ENCODE measurements at regions not wholly inside any gene's neighbourhood (a gene's known extent, or its start where the extent isn't known, plus 50 kb on each side); places are given as distances from the start of the nearest gene placed in this dataset.

DNA sequence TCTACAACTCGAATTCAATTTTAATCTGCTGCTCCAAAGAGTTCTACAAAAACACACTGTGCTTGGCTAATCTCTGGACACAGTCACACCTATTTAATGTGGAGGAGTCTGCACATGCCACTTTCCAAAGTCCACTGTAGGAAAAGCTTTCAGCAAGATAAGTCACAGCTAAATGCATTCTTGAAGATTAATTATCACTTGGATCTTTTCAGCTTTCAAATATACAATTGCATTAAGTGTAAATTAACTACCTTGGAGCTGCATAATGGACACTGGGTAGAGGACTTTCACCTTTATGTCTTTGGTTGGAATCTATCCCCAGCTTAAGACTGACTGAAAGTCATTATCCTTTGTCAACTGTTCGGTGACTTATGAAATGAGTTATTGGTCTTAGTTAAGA, 565.1 kb downstream of the PIK3C3 start:
- no peak for DNase-seq (ENCODE audit: low spot score)
- Histone ChIP-seq H3K9me2 (ENCODE audit: insufficient read depth, low read length) (no peaks in the 10 kb centered on the region), H3K9me3 (ENCODE audit: low read length) (no peaks in the 10 kb centered on the region), H3K79me2 (ENCODE audit: insufficient read depth, low read depth, low read length) (no peaks in the 10 kb centered on the region), H3K4me3 (ENCODE audit: low read depth, low read length, poor library complexity, severe bottlenecking) (no peak overlapping the region), H3K36me3 (ENCODE audit: insufficient read depth, low read length) (no peaks in the 10 kb centered on the region), H3K4me2 (ENCODE audit: low read length) (no peak overlapping the region), H4K20me1 (ENCODE audit: insufficient read depth, low read length) (no peaks in the 10 kb centered on the region), H3K4me1 (ENCODE audit: insufficient read depth, low read length, poor library complexity, severe bottlenecking) (no peaks in the 10 kb centered on the region), H2AFZ (ENCODE audit: low read length) (no peak overlapping the region), H3K27ac (ENCODE audit: low read depth, low read length, poor library complexity, severe bottlenecking) (no peak overlapping the region)
- CTCF ChIA-PET (ENCODE audit: unreplicated experiment), result no interaction called here
- BruUV-seq (replicated peaks), result no TSS peak
- POLR2A ChIA-PET, result no interaction called here
- intact Hi-C loops (cut with micrococcal nuclease; ENCODE audit: unreplicated experiment), result no loop called here
- TF ChIP-seq, protein P1, sequence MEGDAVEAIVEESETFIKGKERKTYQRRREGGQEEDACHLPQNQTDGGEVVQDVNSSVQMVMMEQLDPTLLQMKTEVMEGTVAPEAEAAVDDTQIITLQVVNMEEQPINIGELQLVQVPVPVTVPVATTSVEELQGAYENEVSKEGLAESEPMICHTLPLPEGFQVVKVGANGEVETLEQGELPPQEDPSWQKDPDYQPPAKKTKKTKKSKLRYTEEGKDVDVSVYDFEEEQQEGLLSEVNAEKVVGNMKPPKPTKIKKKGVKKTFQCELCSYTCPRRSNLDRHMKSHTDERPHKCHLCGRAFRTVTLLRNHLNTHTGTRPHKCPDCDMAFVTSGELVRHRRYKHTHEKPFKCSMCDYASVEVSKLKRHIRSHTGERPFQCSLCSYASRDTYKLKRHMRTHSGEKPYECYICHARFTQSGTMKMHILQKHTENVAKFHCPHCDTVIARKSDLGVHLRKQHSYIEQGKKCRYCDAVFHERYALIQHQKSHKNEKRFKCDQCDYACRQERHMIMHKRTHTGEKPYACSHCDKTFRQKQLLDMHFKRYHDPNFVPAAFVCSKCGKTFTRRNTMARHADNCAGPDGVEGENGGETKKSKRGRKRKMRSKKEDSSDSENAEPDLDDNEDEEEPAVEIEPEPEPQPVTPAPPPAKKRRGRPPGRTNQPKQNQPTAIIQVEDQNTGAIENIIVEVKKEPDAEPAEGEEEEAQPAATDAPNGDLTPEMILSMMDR (conservative IDR thresholded peaks at IDR 0.05; ENCODE audit: low read length), result no peak
- TF ChIP-seq EZH2phosphoT487 (IDR thresholded peaks at IDR 0.05; ENCODE audit: borderline replicate concordance, low read depth, low read length), result no peak

DNA sequence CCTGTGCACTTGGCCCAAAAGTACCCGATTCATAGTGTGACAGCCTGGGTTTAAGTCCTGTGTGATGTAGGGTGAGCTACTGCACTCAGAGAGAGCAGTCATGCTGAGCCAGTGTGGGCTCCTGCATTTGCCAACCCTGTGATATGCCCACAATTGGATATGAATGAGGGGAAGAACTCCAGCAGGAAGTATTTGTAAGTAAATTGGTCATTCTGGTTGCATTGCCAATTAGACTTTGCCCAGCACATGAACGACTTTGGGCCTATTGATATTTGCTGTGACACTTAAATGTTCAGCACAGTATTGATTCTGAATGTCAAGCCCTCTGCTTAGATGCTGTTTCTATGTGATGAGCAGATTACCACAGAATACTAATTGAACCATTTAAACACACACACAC, 570.9 kb downstream of the PIK3C3 start:
- CTCF ChIA-PET (ENCODE audit: unreplicated experiment), result no interaction called here
- H3K36me3 ChIP-seq (ENCODE audit: insufficient read depth, low read length), result no peaks in the 10 kb centered on the region
- H3K27ac ChIP-seq (ENCODE audit: low read depth, low read length, poor library complexity, severe bottlenecking), result no peak overlapping the region
- no peaks in the 10 kb centered on the region for H4K20me1 ChIP-seq (ENCODE audit: insufficient read depth, low read length)
- BruUV-seq (replicated peaks), result no TSS peak
- H3K9me3 ChIP-seq (ENCODE audit: low read length), result no peaks in the 10 kb centered on the region
- H3K4me1 ChIP-seq (ENCODE audit: insufficient read depth, low read length, poor library complexity, severe bottlenecking), result no peaks in the 10 kb centered on the region
- H3K4me3 ChIP-seq (ENCODE audit: low read depth, low read length, poor library complexity, severe bottlenecking), result no peak overlapping the region
- intact Hi-C loops (cut with micrococcal nuclease; ENCODE audit: unreplicated experiment), result no loop called here
- no peak for DNase-seq (ENCODE audit: low spot score)
- TF ChIP-seq EZH2phosphoT487 (IDR thresholded peaks at IDR 0.05; ENCODE audit: borderline replicate concordance, low read depth, low read length), result no peak
- TF ChIP-seq, protein P1 (conservative IDR thresholded peaks at IDR 0.05; ENCODE audit: low read length), result no peak
- H3K79me2 ChIP-seq (ENCODE audit: insufficient read depth, low read depth, low read length), result no peaks in the 10 kb centered on the region
- no peaks in the 10 kb centered on the region for H3K9me2 ChIP-seq (ENCODE audit: insufficient read depth, low read length)
- no peak overlapping the region for H2AFZ ChIP-seq (ENCODE audit: low read length)
- no peak overlapping the region for H3K4me2 ChIP-seq (ENCODE audit: low read length)
- POLR2A ChIA-PET, result no interaction called here

DNA sequence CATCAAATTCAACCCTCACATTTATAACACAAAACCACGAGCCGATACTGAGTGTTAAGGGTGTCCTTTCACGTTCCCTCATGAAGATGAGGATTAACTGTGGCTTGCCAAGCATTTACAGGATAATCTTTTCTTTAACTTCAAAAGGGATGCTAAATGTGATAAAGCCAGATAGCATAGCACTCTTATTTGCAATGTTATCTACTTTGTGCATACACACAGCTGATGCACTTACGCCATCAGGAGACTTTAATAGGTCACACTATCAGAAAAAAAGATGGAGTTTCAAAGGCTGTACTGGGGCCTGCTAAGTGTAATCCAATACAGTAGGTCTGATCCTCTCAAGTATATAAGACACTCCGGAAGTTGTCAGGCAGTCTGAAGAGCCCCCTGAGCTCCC, 572.7 kb downstream of the PIK3C3 start:
- Histone ChIP-seq H3K4me1 (ENCODE audit: insufficient read depth, low read length, poor library complexity, severe bottlenecking) (no peaks in the 10 kb centered on the region), H2AFZ (ENCODE audit: low read length) (no peak overlapping the region), H3K79me2 (ENCODE audit: insufficient read depth, low read depth, low read length) (no peaks in the 10 kb centered on the region), H3K9me3 (ENCODE audit: low read length) (no peaks in the 10 kb centered on the region), H3K9me2 (ENCODE audit: insufficient read depth, low read length) (no peaks in the 10 kb centered on the region), H4K20me1 (ENCODE audit: insufficient read depth, low read length) (no peaks in the 10 kb centered on the region), H3K36me3 (ENCODE audit: insufficient read depth, low read length) (no peaks in the 10 kb centered on the region), H3K27ac (ENCODE audit: low read depth, low read length, poor library complexity, severe bottlenecking) (no peak overlapping the region), H3K4me2 (ENCODE audit: low read length) (no peak overlapping the region), H3K4me3 (ENCODE audit: low read depth, low read length, poor library complexity, severe bottlenecking) (no peak overlapping the region)
- intact Hi-C loops (cut with micrococcal nuclease; ENCODE audit: unreplicated experiment), result no loop called here
- BruUV-seq (replicated peaks), result no TSS peak
- CTCF ChIA-PET (ENCODE audit: unreplicated experiment), result no interaction called here
- no peak for DNase-seq (ENCODE audit: low spot score)
- POLR2A ChIA-PET, result no interaction called here
- TF ChIP-seq, protein P1 (conservative IDR thresholded peaks at IDR 0.05; ENCODE audit: low read length), result no peak
- TF ChIP-seq EZH2phosphoT487 (IDR thresholded peaks at IDR 0.05; ENCODE audit: borderline replicate concordance, low read depth, low read length), result no peak
